H9 (cell line): ENCODE measurements at regions not wholly inside any gene's neighbourhood (a gene's known extent, or its start where the extent isn't known, plus 50 kb on each side); places are given as distances from the start of the nearest gene placed in this dataset.

ENCODE experiments used
- DNase-seq: peaks from one replicate; pipeline ENCODE4 v3.0.0-alpha.2; 2017
- H2AFZ ChIP-seq: one replicate; pipeline ENCODE4 v1.6.1; 2013; ENCODE audit warnings: mild to moderate bottlenecking, low read length, control low read depth, moderate library complexity
- H2AK5ac ChIP-seq: 2 replicates; pipeline ENCODE4 v1.6.1; 2013; ENCODE audit warnings: low read length, control low read depth, mixed read lengths; ENCODE audit not compliant: insufficient read length
- H2BK120ac ChIP-seq: one replicate; pipeline ENCODE4 v1.6.1; 2013; ENCODE audit warnings: low read depth, mild to moderate bottlenecking, low read length, control low read depth, inconsistent platforms; ENCODE audit not compliant: poor library complexity, severe bottlenecking
- H2BK12ac ChIP-seq: 2 replicates; pipeline ENCODE4 v1.6.1; 2013; ENCODE audit warnings: low read length, control low read depth, mixed read lengths, low read depth; ENCODE audit not compliant: insufficient read length
- H2BK15ac ChIP-seq: 2 replicates; pipeline ENCODE4 v1.6.1; 2013; ENCODE audit warnings: low read depth, low read length, control low read depth
- H2BK20ac ChIP-seq: one replicate; pipeline ENCODE4 v1.6.1; 2013; ENCODE audit warnings: low read depth, mild to moderate bottlenecking, low read length, control low read depth, inconsistent platforms; ENCODE audit not compliant: poor library complexity, severe bottlenecking
- H2BK5ac ChIP-seq: 2 replicates; pipeline ENCODE4 v1.6.1; 2013; ENCODE audit warnings: low read length, control low read depth, mixed read lengths; ENCODE audit not compliant: insufficient read length
- H3K14ac ChIP-seq: 2 replicates; pipeline ENCODE4 v1.6.1; 2013; ENCODE audit warnings: low read length, control low read depth; ENCODE audit not compliant: insufficient read depth
- H3K18ac ChIP-seq: 2 replicates; pipeline ENCODE4 v1.6.1; 2013; ENCODE audit warnings: low read depth, mild to moderate bottlenecking, mixed read lengths, low read length, control low read depth; ENCODE audit not compliant: insufficient read length
- H3K23ac ChIP-seq: 2 replicates; pipeline ENCODE4 v1.6.1; 2013; ENCODE audit warnings: low read length, control low read depth, mixed read lengths, low read depth; ENCODE audit not compliant: insufficient read length
- H3K23me2 ChIP-seq: 2 replicates; pipeline ENCODE4 v1.6.1; 2013; ENCODE audit warnings: low read depth, mild to moderate bottlenecking, mixed read lengths, low read length, control low read depth; ENCODE audit not compliant: insufficient read length, poor library complexity, severe bottlenecking
- H3K27ac ChIP-seq: 2 replicates; pipeline ENCODE4 v1.5.1; 2013; ENCODE audit warnings: low read length, control low read depth, mixed read lengths, low read depth; ENCODE audit not compliant: insufficient read length
- H3K27me3 ChIP-seq: 2 replicates; pipeline ENCODE4 v1.6.1; 2013; ENCODE audit warnings: low read length, control low read depth, inconsistent platforms; ENCODE audit not compliant: insufficient read depth
- H3K4ac ChIP-seq: 2 replicates; pipeline ENCODE4 v1.6.1; 2013; ENCODE audit warnings: low read depth, mild to moderate bottlenecking, control low read depth, inconsistent platforms, low read length, moderate library complexity
- H3K4me1 ChIP-seq: 2 replicates; pipeline ENCODE4 v1.6.1; 2013; ENCODE audit warnings: low read length, control low read depth, inconsistent platforms; ENCODE audit not compliant: insufficient read depth
- H3K4me2 ChIP-seq: 2 replicates; pipeline ENCODE4 v1.6.1; 2013; ENCODE audit warnings: low read length, control low read depth, mixed read lengths; ENCODE audit not compliant: insufficient read length, insufficient read depth
- H3K56ac ChIP-seq: 2 replicates; pipeline ENCODE4 v1.6.1; 2013; ENCODE audit warnings: low read depth, mild to moderate bottlenecking, mixed read lengths, low read length, control low read depth; ENCODE audit not compliant: insufficient read length
- H3K79me1 ChIP-seq: 2 replicates; pipeline ENCODE4 v1.6.1; 2013; ENCODE audit warnings: low read depth, mild to moderate bottlenecking, moderate library complexity, low read length, control low read depth, inconsistent platforms; ENCODE audit not compliant: insufficient read depth, poor library complexity, severe bottlenecking
- H3K79me2 ChIP-seq: 2 replicates; pipeline ENCODE4 v1.6.1; 2013; ENCODE audit warnings: low read length, control low read depth, inconsistent platforms; ENCODE audit not compliant: insufficient read depth
- H3K9ac ChIP-seq: 2 replicates; pipeline ENCODE4 v1.6.1; 2013; ENCODE audit warnings: low read length, control low read depth, mixed read lengths; ENCODE audit not compliant: insufficient read length; ENCODE audit errors: extremely low read depth
- H3K9me3 ChIP-seq: one replicate; pipeline ENCODE4 v1.6.1; 2013; ENCODE audit warnings: low read depth, low read length, inconsistent platforms; ENCODE audit not compliant: control insufficient read depth
- H3T11ph ChIP-seq: one replicate; pipeline ENCODE4 v1.6.1; 2013; ENCODE audit warnings: mild to moderate bottlenecking, low read length, control low read depth, inconsistent platforms
- H4K20me1 ChIP-seq: one replicate; pipeline ENCODE4 v1.6.1; 2013; ENCODE audit not compliant: control insufficient read depth, insufficient read length, insufficient read depth
- H4K5ac ChIP-seq: 2 replicates; pipeline ENCODE4 v1.6.1; 2013; ENCODE audit warnings: low read depth, mild to moderate bottlenecking, mixed read lengths, low read length, control low read depth; ENCODE audit not compliant: insufficient read length
- H4K8ac ChIP-seq: replicated peaks from 2 replicates; pipeline ENCODE4 v1.6.1; 2013; ENCODE audit warnings: low read length, control low read depth, mixed read lengths, low read depth; ENCODE audit not compliant: insufficient read length
- H4K91ac ChIP-seq: 2 replicates; pipeline ENCODE4 v1.6.1; 2013; ENCODE audit warnings: low read depth, mild to moderate bottlenecking, moderate library complexity, mixed read lengths, low read length, control low read depth; ENCODE audit not compliant: insufficient read length
- H3K27ac Mint-ChIP-seq, 3 experiments: 2 replicates in 2 of 3; 3 replicates in 1 of 3; pipeline ENCODE4 v1.8.0; 2020 to 2021; ENCODE audit warnings: mixed read lengths in 3 of 3, mild to moderate bottlenecking in 1 of 3, moderate library complexity in 1 of 3
- H3K27me3 Mint-ChIP-seq: 2 replicates; pipeline ENCODE4 v1.8.0; 2021; ENCODE audit warnings: low read depth, mild to moderate bottlenecking, moderate library complexity, mixed read lengths
- H3K36me3 Mint-ChIP-seq, 3 experiments: 2 replicates in 2 of 3; 3 replicates in 1 of 3; pipeline ENCODE4 v1.8.0; 2020 to 2021; ENCODE audit warnings: low read depth in 3 of 3, mixed read lengths in 3 of 3; ENCODE audit not compliant: insufficient read depth in 1 of 3
- H3K4me1 Mint-ChIP-seq, 2 experiments: 2 replicates each; pipeline ENCODE4 v1.8.0; 2020; ENCODE audit warnings: mixed read lengths in 2 of 2
- H3K4me3 Mint-ChIP-seq, 2 experiments: 2 replicates in 1 of 2; 3 replicates in 1 of 2; pipeline ENCODE4 v1.8.0; 2020 to 2021; ENCODE audit warnings: mild to moderate bottlenecking in 2 of 2, mixed read lengths in 2 of 2, moderate library complexity in 1 of 2
- H3K9me3 Mint-ChIP-seq, 2 experiments: 2 replicates in 1 of 2; 3 replicates in 1 of 2; pipeline ENCODE4 v1.8.0; 2020; ENCODE audit warnings: mild to moderate bottlenecking in 2 of 2, mixed read lengths in 2 of 2, moderate library complexity in 1 of 2
- CTCF ChIP-seq: fragments of 200-600 bp; sonication (generic); conservative IDR thresholded peaks from 3 replicates; pipeline ENCODE4 v1.8.0; 2021; ENCODE audit warnings: antibody characterized with exemption, mild to moderate bottlenecking

- no peak for TF ChIP-seq CTCF
- no peak overlapping the region for H2AFZ ChIP-seq
- no peak overlapping the region for H2BK15ac ChIP-seq
- no peak overlapping the region for H3K4ac ChIP-seq
- H3K4me2 ChIP-seq: no peak overlapping the region
- H3K9me3 Mint-ChIP-seq: peaks cover 0 to 6% of the 10 kb centered on the region in 2 experiments; a peak in 3 of 5 replicates
- no peak overlapping the region for H2BK20ac ChIP-seq
- no peak overlapping the region for H3K27ac ChIP-seq
- H3T11ph ChIP-seq: no peak overlapping the region
- no peak for DNase-seq
- no peaks in the 10 kb centered on the region for H3K23me2 ChIP-seq
- no peak overlapping the region for H3K9ac ChIP-seq
- no peak overlapping the region for H3K23ac ChIP-seq
- H3K18ac ChIP-seq: no peak overlapping the region
- no peak overlapping the region for H2BK12ac ChIP-seq
- no peak overlapping the region for H2BK5ac ChIP-seq
- no peaks in the 10 kb centered on the region for H3K79me1 ChIP-seq
- H3K27me3 Mint-ChIP-seq: no peaks in the 10 kb centered on the region
- H3K56ac ChIP-seq: no peak overlapping the region
- peaks cover 5% of the 10 kb centered on the region; the same call in 1 of the 2 replicates for H3K4me1 ChIP-seq
- H3K4me1 Mint-ChIP-seq: peaks cover 22 to 30% of the 10 kb centered on the region in 2 experiments
- no peaks in the 10 kb centered on the region for H3K79me2 ChIP-seq
- H3K27me3 ChIP-seq: no peaks in the 10 kb centered on the region
- no peak overlapping the region for H4K8ac ChIP-seq
- H3K9me3 ChIP-seq: no peaks in the 10 kb centered on the region
- H4K91ac ChIP-seq: no peak overlapping the region
- H3K36me3 Mint-ChIP-seq: peaks cover 0 to 7% (median 2%) of the 10 kb centered on the region in 3 experiments; a peak in 2 of 7 replicates
- no peak overlapping the region for H4K5ac ChIP-seq
- H3K27ac Mint-ChIP-seq: peak overlapping the region in 1 of 3 experiments; percentile 67; a peak in 1 of 7 replicates
- H2AK5ac ChIP-seq: no peak overlapping the region
- no peak overlapping the region for H3K14ac ChIP-seq
- H3K4me3 Mint-ChIP-seq: no peak overlapping the region
- H2BK120ac ChIP-seq: no peak overlapping the region
- H4K20me1 ChIP-seq: no peaks in the 10 kb centered on the region
Observed at GRCh38 chr4:180489787-180490186, 1753.4 kb upstream of the TENM3 start.
